Right renal pelvis (tissue), 4 donors: ENCODE measurements at regions not wholly inside any gene's neighbourhood (a gene's known extent, or its start where the extent isn't known, plus 50 kb on each side); places are given as distances from the start of the nearest gene placed in this dataset.
"Not testable (repeated sequence)": the region's sequence is repeated elsewhere in the genome, so short reads cannot be mapped to it uniquely, and the experiment has no call there.

Experiments
- DNase-seq, 4 donors: peaks; one replicate each; pipeline ENCODE4 v3.0.0-alpha.2; 2013; ENCODE audit warnings: low read depth in 4 of 4, low spot score in 3 of 4, missing footprints in 1 of 4

- no peak for DNase-seq
Measured at GRCh38 chr3:177899275-177900067, 636.8 kb upstream of the KCNMB2 start.

GRCh38 chr3:177902876-177903275 is 633.4 kb upstream of the KCNMB2 start:
- DNase-seq = no peak

GRCh38 chr3:177904621-177905020 is 631.6 kb upstream of the KCNMB2 start:
- no peak for DNase-seq

GRCh38 chr3:177905173-177906125 is 630.8 kb upstream of the KCNMB2 start:
- no peak for DNase-seq

GRCh38 chr3:177906126-177906511 is 630.1 kb upstream of the KCNMB2 start:
- no peak for DNase-seq

GRCh38 chr3:177906578-177907229 is 629.5 kb upstream of the KCNMB2 start:
- DNase-seq = no peak

GRCh38 chr3:177909530-177909929 is 626.7 kb upstream of the KCNMB2 start:
- DNase-seq = not testable (repeated sequence)

GRCh38 chr3:177914224-177914623 is 622.0 kb upstream of the KCNMB2 start:
- no peak for DNase-seq

GRCh38 chr3:177916461-177916860 is 619.8 kb upstream of the KCNMB2 start:
- no peak for DNase-seq

GRCh38 chr3:177917234-177917861 is 618.9 kb upstream of the KCNMB2 start:
- no peak for DNase-seq

GRCh38 chr3:177921153-177921552 is 615.1 kb upstream of the KCNMB2 start:
- no peak for DNase-seq

- no peak for DNase-seq
Measured at GRCh38 chr3:177924261-177924660, 612.0 kb upstream of the KCNMB2 start.

GRCh38 chr3:177928172-177928873 is 607.9 kb upstream of the KCNMB2 start:
- DNase-seq = no peak

- DNase-seq = no peak
Measured at GRCh38 chr3:177929310-177929709, 606.9 kb upstream of the KCNMB2 start.

- no peak for DNase-seq
Measured at GRCh38 chr3:177930771-177931170, 605.5 kb upstream of the KCNMB2 start.

- DNase-seq = no peak
Measured at GRCh38 chr3:177931346-177931745, 604.9 kb upstream of the KCNMB2 start.

GRCh38 chr3:177932346-177932745 is 603.9 kb upstream of the KCNMB2 start:
- no peak for DNase-seq

GRCh38 chr3:177932750-177933660 is 603.2 kb upstream of the KCNMB2 start:
- no peak for DNase-seq
